ENCODE measurements at regions not wholly inside any gene's neighbourhood (a gene's known extent, or its start where the extent isn't known, plus 50 kb on each side); places are given as distances from the start of the nearest gene placed in this dataset.

DNA sequence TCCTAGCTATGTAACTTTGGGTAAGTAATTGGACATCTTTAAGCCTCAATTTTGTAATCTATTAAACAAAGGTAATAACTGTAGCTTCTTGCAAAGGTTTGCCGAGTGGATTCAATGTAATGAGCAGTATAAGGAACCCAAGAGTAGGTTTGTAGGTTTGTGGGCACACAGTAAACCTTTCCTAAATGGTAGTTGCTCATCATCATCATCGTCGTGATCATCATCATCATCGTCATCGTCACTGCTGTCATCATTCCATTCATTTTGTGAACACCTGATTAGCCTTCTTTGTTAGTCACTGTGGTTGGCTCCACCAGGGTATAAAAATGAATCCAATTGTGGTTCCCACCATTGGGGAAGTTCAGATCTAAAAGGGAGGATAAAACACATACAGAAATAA is 223.1 kb upstream of the KIRREL3 start:
- ATAC-seq (no peak), DNase-seq (ENCODE audit: low spot score) (no peak)

DNA sequence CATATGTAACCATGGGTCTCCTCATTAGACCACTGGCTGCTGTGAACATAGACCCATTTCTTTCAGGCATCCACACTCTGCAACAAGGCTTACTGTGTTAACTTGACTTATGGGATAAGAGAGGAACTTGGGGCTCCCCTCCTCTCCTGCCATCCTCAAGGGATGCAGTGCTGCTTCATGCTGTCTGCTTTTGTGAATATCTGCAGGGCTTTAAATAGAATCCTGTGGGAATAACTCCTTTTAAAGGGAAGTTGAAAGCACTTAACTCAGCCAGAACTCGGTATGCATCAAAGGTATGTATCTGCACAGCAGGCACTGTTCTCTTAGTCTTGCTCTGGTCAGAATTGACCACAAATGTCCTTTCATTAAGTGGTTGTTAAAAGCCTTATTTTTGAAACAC is 222.5 kb upstream of the KIRREL3 start:
- DNase-seq (ENCODE audit: low spot score) (no peak), ATAC-seq (no peak)

DNA sequence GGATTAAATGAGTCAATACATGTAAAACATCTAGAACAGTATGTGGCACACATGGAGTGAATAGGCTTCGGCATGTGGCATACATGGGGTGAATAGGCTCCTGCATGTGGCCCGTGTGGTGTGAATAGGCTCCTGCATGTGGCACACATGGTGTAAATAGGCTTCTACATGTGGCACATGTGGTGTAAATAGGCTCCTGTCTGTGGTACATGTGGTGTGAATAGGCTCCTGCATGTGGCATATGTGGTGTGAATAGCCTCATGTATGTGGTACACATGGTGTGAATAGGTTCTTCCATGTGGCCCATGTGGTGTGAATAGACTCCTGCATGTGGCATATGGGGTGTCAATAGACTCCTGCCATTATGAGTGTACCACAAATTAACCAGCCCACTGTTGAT is 219.1 kb upstream of the KIRREL3 start:
- DNase-seq (ENCODE audit: low spot score) (no peak), ATAC-seq (no peak)

DNA sequence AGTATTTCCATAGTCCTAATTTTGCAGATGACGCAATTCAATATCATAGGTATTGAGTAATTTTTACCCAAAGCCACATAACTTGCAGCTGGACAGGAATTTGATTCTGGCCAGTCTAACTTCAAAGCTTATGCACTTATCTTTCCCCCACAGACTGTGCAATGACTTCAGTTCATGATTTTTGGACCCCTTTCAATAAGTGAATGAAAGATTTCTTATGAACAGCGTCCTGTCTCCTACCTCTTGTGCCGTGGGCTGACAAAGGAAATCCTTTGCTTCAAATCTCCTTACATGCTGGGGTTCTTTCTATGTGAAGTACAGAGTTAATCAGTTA is 217.7 kb upstream of the KIRREL3 start:
- DNase-seq (ENCODE audit: low spot score) (no peak), ATAC-seq (no peak)

DNA sequence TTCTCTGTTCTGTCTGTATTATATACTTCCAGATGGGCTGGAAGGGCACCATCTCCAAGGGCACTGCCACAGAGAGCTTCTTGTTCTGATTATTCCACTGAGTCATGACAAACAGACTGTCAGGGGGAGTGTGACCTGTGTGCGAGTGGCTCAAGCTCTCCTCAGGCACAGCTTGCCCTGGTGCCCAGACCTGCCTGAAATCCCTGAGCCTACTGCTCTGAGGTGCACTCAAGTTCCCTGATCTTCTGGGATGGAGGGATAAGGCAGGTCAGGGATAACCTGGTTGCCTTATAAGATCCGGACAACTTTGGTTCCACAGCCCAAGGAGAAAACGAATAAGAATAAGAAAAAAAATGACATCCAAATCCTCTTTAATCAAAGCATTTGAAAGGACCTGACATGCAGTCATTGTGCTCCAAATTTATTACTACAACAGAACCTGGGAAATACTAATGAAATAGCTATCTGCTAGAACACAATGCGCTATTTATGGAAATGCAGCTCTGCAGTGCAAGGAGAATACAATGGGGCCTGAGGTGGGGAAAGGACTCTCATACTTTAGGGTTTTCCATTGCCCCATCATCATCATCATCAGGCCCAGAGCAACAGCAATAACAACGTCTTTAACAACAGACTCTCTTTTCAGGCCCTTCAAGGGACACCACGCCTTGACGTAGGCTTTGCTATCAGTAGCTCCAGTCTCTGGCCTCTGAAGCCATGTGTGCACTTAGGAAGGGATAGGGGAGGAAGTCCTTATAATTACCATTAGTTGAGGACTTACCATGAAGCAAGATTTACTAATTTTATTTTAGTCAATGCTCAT is 217.1 kb upstream of the KIRREL3 start:
- no peak for DNase-seq (ENCODE audit: low spot score)
- ATAC-seq: no peak

DNA sequence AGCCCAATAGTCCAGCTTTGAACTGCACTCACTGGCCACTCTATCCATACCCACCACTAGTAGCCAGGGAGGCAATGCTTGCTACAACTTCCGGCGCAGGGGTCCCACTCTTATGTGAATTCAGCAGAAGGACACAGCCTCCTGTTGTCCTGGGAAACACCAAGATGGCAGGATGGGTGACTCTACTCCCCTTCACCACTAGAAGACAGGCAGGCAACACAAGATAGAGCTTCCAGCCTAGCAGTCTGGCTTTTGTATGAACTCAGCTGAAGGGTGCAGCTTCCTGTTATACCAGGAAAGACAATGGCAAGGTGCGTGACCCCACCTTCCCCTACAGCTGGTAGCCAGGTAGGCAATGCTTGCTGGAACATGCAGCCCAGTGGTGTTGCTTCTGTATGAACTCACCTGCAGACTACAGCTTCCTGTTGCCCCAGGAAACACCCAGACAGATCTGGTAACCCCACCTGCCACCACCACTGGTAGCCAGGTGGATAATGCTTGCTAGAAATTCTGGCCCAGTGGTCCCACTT is 205.2 kb upstream of the KIRREL3 start:
- DNase-seq (ENCODE audit: low spot score) (no peak), ATAC-seq (no peak)

DNA sequence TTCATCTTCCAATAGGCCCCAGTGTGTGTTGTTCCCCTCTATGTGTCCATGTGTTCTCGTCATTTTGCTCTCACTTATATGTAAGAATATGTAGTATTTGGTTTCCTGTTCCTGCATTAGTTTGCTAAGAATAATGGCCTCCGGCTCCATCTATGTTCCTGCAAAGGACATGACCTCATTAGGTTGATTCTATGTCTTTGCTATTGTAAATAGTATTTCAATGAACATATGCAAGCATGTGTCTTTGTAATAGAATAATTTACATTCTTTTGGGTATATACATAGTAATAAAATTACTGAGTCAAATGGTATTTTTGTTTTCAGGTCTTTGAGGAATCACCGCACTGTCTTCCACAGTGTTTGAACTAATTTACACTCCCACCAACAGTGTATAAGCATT is 202.9 kb upstream of the KIRREL3 start:
- DNase-seq (ENCODE audit: low spot score) (no peak), ATAC-seq (no peak)

DNA sequence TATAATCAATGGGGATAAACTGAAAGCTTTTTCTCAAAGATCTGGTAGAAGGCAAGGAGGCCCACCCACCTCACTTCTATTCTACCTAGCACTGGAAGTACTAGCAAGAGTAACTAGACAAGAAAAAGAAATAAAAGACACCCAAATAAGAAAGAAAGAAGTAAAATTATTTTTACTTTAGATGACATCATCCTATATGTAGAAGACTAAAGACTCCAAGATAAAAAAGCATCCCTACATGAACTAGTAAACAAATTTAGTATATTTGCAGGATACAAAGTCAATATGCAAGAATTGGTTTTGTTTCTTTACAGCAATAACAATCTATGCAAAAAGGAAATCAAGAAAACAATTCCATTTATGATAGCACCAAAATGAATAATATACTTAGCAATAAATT is 201.5 kb upstream of the KIRREL3 start:
- no peak for DNase-seq (ENCODE audit: low spot score)
- ATAC-seq: no peak

DNA sequence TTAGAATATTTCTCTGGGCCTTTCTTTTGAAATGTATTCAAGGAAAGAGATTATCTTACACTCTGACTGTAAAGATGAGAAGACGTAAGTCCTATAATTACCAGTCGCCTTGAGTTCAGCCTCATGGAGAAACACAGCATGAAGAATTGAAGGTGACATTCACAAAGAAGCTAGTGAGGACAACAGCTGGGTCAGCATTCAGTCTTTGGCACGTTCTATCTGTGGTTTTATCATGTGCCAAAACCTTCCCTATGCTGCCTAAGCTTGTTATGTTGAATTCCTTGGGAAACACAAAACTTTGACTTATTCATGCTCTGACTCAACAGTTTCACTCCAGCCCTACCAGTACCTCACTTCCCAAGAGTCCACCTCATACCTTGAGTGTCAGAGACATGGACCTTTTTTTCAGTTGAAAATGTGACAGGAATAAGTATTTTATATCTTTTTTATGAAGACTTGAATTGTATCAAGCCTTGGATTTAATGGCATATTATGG is 198.8 kb upstream of the KIRREL3 start:
- DNase-seq (ENCODE audit: low spot score) (no peak), ATAC-seq (no peak)

DNA sequence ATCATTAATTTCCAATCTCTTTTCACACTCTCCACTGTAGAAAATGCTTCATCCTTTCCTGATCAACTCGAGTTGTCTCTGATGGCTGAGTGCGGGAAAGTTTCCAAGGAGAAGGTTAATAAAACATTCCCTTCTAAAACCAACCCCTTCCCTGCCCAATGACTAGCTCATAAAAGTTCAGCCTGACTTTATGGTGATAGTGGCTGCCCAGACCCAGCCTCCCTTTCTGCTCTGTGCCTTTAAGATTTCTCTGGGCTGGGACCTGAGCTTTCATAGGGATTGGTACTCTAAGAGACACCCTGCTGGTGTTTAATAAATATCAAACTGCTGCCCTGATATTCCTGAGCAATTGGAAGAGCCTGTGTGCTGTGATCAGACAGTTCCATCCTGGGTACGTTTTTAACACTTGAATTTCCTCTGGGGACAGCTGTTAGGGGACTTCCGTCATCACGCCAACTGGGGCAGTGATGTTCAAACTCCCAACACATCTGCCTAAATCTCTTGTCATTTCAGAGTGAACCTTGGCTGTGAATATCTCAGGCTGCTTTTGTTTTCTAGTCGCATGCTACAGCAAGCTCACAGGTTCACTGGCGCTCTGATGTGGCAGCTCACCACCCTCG is 195.0 kb upstream of the KIRREL3 start:
- no peak for DNase-seq (ENCODE audit: low spot score)
- no peak for ATAC-seq

DNA sequence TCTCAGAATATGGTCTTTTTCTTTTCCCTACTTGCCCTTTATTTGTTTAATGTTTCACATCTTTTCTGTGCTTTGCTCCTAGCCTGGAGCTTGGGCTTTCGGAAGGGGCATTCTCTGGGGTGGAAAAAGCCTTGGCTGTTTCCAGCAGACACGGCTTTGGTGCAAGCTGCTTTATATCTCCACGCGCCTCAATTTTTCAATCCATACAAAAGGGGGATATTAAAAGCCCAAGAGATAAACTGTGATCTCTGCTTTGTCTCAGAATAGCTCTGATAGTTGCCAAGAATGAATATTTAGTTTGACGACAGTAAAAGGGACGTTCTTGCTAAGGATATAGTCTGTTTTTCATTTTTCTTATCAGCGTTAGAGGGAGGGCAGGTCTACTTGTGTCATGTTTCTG is 194.0 kb upstream of the KIRREL3 start:
- DNase-seq (ENCODE audit: low spot score) (no peak), ATAC-seq (no peak)

DNA sequence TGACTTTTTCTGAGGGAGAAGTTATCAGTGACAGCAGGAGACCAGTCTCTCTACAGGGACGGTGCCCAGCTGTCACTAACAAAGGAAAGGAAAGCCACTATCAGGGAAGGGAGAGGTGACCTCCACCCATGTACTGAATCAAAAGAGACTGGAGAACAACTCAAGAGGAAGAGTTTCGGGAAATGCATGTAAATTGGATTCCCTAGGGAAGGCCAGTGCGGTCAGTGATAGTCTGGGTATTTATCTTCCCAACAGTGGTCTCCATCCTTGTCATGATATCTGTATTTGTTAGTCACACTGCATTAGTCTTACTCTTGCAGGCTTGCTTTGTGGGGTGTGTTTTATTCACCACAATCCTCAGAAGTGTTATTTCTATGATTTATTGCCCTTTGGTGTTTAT is 193.4 kb upstream of the KIRREL3 start:
- ATAC-seq (no peak), DNase-seq (ENCODE audit: low spot score) (no peak)

DNA sequence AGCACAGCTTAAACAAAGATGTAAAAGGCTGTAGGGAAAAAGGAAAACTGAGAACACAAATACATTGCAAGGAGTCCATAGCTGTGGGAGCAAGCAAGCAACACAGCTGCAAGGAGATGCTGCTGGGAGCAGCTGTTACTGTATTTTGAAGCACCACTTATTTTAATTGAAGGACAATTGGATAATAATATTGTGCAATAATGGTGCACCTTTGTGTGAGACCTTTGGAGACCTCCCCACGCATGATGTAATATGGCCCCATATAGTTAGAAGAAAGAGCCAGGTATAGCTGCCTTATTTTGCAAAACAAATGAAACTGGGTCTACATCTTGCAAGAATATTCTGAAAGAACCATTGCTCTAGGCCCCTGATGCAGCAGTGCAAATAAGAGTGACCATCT is 191.1 kb upstream of the KIRREL3 start:
- no peak for ATAC-seq
- no peak for DNase-seq (ENCODE audit: low spot score)

DNA sequence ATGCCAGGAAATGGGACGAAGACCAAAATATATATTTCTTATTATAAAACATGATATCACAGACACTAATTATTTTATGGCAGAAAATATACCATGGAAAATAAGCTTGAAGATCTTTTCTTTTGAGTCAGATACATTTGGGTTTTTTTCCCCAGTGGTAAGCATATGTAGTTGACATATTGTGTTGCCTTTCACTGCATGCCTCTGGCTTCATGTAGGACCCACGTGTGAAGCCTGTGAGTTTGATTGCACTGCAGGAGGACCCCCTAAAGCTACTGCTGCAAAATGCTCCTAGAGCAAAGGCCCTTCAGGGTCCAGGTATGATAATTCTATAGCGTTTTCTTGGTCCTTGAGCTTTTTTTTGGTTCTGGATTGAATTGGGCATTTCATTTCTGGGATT is 190.7 kb upstream of the KIRREL3 start:
- ATAC-seq (no peak), DNase-seq (ENCODE audit: low spot score) (no peak)

DNA sequence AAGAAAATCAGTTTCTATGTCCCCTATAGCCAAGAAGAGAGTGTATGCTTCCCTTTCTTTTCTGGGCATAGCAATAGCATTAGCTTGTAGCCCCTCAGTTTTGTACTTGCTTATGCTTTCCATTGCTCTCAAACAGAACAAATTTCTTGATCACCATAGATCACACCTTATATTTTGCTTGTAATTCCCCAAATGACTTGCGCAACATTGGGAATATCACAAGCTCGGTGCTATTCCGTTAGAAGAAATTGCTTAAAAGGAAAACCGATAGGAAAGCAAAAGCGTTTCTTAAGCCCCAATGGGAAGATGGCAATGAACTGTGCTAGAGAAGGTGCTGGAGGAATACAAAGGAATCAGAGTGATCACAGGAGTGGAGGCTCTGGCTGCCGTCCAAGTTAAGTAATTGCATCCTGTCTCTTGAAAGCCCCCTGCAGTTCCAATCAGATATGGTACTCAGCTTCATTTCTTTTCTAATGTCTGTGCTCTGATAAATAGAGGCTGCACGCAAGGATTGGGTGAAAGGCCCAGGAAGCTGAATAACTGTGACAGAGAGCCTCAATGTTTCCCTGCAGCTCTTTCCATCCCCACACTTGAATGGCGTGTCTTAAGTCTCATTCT is 182.1 kb upstream of the KIRREL3 start:
- ATAC-seq (no peak), DNase-seq (ENCODE audit: low spot score) (no peak)

DNA sequence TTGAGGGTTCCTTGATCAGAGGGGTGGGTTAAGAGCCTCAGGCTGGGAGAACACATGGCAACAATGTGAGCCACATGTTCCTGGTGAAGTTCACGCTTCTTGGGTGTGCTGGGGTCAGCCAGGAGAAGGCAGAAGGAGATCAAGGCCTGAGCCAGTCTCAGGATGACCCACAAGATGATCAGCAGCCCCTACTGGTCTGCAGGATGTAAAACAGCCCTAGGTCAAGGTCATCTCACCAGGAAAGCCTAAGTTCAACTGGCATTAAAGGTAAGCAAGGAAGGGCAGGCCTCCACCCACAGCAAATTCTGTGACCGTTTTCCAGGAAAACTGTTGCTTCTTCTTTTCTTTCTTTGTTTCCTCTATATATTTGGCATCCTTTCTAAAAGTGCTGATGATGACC is 156.7 kb upstream of the KIRREL3 start:
- no peak for DNase-seq (ENCODE audit: low spot score)
- ATAC-seq: no peak

DNA sequence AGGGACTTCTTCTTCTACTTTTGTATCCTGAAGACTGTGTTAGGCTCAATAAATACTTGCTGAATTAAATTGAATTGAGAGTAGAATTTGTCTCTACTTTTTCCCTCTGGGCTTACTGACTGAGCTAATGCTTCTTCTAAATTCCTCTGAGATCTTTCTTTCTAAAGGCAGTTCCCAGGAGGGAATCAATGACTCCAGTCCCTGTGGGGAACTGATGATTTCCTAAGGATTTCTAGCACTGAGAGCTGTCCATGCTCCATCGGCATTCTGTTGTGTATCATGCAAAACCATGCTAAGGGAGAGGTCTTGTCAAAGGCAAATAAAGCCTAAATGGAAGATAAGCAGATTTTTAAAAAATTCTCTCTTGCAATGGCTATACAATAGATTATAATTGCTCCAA is 148.8 kb upstream of the KIRREL3 start:
- ATAC-seq: no peak
- no peak for DNase-seq (ENCODE audit: low spot score)

DNA sequence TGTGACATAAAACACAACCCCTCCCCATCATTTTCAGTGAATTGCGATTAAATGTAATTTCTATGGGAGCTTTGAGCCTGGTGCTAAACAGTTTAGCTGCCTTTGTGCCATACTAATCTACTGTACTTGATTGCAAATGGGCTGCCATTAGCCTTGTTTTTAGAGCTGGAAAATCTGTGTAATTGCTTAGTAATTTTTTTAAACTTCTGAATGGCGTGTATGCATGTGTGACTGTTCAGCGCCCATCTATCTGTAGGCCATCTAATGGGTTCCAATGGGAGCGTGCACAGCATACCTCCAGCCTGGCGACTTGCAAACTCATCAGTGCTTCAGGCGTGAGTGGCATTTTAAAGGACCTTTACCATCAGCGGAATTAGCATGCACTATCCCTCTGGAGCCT is 142.7 kb upstream of the KIRREL3 start:
- DNase-seq (ENCODE audit: low spot score) (no peak), ATAC-seq (no peak)

DNA sequence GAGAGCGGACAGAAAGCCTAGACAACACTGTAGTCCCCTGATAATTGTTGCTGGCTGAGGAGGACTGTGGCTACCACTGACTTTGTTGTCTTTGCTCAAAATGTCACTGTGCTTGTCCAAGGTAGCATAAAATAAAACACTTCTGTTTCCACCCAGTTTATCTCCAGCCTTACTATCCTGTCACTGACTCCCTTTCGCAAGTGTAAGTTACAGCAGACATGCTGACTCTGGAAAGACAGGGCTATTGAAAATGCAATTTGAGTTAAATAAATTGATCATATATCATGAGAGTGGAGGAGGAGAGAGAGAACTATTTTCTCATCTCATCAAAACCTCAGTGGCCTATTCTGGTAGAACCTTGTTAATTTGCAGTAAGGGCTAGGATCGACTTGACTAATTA is 138.0 kb upstream of the KIRREL3 start:
- ATAC-seq (no peak), DNase-seq (ENCODE audit: low spot score) (no peak)

DNA sequence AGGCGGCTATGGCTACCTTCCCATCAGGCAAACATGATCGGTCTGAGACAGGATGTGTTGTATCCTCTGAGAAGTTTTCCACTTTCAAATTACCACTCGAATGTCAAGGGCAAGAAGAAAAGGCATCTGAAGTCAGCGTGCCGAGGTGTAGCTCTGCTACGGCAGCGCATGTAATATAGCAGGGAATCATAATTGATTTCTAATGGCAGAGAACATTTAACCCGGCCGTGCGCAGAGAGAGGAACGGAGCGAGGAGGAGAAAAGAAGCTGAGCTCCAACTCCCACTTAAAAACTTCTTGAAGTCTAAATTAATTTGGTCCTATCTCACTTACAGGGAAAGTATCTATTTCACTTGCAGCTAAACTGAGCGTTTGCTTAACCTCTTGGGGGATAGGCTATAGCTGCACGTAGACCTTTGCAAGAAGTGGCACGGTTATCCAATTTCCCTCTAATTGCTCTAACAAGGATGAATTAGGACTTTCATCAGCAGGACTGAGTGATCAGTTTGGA is 137.3 kb upstream of the KIRREL3 start:
- DNase-seq (ENCODE audit: low spot score): no peak

DNA sequence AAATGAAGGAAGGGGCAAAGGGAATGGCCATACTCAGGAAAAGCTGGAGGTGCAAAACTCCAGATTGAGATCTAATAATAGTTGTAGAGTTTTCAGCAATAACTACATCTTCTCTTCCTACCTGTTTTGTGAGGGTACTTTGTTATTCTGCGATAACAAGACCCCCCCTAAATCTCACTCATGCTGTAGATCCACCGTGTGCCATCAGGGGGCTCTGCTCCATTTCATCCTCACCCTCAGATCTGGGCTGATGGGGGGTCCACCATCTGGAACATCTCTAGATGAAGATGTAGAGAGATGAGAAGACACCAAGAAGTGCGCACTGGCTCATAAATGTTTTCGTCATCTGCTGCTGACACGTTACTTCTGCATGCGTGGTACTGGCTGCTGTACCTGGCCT is 135.9 kb upstream of the KIRREL3 start:
- DNase-seq (ENCODE audit: low spot score): no peak
- ATAC-seq: no peak

More for the DNA sequence above, 137.3 kb upstream of the KIRREL3 start:
- no peak for ATAC-seq

DNA sequence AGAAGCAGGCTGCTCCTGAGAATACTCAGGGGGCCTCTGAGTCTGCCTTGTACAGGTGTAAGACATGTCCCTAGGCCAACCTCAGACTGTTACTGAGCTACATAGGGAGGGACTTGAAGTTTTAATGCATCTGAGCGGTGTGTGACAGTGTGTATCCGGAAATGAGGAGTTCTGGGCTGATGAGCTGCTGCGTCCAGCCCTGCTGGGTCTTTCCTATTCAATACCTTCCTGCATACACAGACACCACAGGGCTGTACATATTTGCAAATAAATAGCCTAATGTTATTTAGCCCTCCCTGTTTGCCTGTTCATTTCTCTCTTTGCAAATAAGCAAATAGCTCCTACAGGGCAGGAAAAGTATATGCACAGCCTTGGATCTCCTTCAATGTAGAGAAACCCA is 134.7 kb upstream of the KIRREL3 start:
- no peak for DNase-seq (ENCODE audit: low spot score)

More for the DNA sequence above, 134.7 kb upstream of the KIRREL3 start:
- ATAC-seq: no peak
